LNCaP clone FGC (cell line): ENCODE measurements at regions not wholly inside any gene's neighbourhood (a gene's known extent, or its start where the extent isn't known, plus 50 kb on each side); places are given as distances from the start of the nearest gene placed in this dataset.
A peak's percentile ranks its signal among the peaks of the same experiment; 100 is the strongest.

Experiments used
- DNase-seq: peaks from one replicate; pipeline ENCODE4 v3.0.0-alpha.2; 2011; ENCODE audit warnings: low read depth
- H3K4me3 ChIP-seq: 2 replicates; pipeline ENCODE4 v1.5.1; 2011; ENCODE audit warnings: mild to moderate bottlenecking, low read depth, low read length, control low read depth
- TF ChIP-seq, protein P1 (sequence below): IDR thresholded peaks from 2 replicates; pipeline ENCODE4 v1.5.1; 2012; ENCODE audit warnings: mild to moderate bottlenecking; ENCODE audit not compliant: control insufficient read depth, insufficient read depth; ENCODE audit errors: extremely low read depth

DNA sequence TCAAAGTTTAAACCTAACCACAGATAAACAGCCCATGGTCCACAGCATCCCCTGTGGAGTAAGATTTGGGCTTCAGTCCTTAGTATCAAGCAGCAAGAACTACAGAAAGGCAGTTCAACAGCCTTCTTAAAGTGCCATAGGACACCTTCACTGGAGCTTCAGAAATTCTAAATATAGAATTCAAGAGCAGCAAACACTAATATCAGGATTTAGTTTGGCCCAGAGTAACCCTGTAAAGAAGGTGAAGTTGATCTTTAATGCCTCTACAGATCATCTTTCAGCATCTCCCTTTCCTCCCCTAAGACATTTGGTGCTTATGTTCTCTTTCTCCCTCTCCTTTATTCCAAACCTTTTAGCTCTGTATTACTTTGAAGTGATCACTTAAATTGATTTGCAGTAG lies 59.5 kb upstream of the ARHGAP5 start:
- H3K4me3 ChIP-seq = no peak overlapping the region
- DNase-seq = no peak
- TF ChIP-seq, protein P1, sequence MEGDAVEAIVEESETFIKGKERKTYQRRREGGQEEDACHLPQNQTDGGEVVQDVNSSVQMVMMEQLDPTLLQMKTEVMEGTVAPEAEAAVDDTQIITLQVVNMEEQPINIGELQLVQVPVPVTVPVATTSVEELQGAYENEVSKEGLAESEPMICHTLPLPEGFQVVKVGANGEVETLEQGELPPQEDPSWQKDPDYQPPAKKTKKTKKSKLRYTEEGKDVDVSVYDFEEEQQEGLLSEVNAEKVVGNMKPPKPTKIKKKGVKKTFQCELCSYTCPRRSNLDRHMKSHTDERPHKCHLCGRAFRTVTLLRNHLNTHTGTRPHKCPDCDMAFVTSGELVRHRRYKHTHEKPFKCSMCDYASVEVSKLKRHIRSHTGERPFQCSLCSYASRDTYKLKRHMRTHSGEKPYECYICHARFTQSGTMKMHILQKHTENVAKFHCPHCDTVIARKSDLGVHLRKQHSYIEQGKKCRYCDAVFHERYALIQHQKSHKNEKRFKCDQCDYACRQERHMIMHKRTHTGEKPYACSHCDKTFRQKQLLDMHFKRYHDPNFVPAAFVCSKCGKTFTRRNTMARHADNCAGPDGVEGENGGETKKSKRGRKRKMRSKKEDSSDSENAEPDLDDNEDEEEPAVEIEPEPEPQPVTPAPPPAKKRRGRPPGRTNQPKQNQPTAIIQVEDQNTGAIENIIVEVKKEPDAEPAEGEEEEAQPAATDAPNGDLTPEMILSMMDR = no peak

DNA sequence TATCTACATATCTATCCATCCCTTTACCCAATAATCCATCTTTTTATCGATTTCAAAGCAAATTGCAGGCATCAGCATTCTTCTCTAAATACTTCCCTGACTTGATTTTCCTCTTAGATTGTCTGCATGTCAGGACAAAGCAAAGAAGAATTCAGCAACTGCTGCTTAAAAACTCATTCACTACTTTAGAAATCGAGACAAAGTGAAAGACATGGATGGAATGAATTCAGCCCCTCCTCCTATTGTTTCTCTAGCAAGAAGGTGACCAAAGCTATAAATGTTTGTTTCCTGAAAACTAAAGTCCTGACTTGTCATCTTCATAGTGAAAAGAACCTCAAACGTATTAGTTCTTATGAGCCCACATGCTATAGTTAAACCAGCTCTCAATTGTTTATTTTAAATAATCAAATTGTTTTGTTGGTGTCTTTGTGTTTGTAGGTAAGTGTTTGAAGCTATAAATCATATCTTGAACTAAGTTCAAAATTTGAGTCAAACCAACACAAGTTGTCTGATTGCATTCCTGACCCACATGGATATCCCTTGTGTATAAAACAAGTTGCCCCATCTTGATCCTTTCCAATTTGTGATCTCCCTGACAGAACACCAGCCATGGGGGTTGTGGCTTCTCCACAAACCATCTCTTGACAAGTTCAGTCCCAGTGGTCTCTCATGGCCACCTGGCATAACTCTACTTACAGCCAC lies 58.6 kb upstream of the ARHGAP5 start:
- DNase-seq = no peak
- no peak overlapping the region for H3K4me3 ChIP-seq
- TF ChIP-seq, protein P1 = no peak

DNA sequence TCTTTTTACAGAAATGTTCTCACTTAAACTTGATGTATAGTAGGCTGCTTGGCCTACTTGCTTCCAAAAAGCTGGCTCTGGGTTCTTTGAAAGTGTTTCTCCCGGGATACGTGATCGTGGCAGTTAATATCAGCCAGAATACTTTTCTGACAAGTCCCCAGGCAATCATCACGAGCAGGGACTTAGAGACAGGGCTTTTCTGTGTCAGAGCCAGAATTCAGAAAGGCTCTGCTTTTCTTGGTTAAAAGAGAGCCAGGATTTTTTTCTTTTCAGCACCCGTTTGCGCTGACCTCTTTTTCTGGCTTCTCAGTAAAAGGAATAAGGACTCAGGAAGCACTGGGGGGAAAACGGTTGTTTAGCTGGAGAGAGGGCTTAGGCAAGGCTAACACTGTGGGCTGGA lies 57.8 kb upstream of the ARHGAP5 start:
- no peak overlapping the region for H3K4me3 ChIP-seq
- TF ChIP-seq, protein P1 = no peak
- no peak for DNase-seq

DNA sequence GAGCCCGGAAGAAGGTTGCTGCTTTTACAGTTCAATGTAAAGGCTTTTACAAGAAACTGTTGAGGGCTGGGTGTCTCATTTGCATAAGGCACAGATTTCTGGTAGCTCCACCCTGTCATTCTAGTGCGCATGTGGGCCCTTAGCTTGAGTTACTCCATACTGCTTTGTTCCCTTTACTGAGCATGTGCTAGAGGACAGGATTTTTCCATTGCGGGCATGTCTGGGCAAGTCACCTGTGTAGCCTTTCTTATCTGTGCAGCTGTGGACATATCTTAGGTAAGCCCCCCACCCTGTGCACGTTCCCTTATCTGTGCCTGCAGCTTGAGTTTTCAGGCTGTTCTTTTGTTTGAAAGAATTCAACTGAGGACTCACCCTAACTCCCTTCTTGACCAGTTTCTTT lies 56.2 kb upstream of the ARHGAP5 start:
- no peak for DNase-seq
- no peak overlapping the region for H3K4me3 ChIP-seq
- TF ChIP-seq, protein P1 = no peak

DNA sequence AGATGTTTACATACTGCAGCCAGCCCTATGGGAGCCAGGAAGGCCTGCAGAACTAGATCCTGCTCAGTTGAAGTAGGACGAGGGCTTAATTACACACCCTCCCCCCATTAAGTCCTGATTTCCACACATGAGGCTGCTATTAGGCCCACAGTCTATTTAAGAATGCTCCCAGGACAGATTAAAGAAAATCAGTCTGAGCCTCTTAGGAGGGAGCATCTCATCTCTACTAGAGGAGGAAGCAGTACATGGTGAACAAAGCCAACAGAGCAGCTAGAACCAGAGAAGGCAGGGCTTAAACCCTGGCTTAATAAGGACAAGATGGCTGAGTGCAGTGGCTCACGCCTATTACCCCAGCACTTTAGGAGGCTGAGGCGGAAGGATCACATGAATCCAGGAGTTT lies 55.8 kb upstream of the ARHGAP5 start:
- no peak overlapping the region for H3K4me3 ChIP-seq
- TF ChIP-seq, protein P1 = no peak
- DNase-seq = no peak

- TF ChIP-seq, protein P1 = no peak
- no peak for DNase-seq
- no peak overlapping the region for H3K4me3 ChIP-seq
Observed at GRCh38 chr14:32022525-32022924, 54.6 kb upstream of the ARHGAP5 start.

DNA sequence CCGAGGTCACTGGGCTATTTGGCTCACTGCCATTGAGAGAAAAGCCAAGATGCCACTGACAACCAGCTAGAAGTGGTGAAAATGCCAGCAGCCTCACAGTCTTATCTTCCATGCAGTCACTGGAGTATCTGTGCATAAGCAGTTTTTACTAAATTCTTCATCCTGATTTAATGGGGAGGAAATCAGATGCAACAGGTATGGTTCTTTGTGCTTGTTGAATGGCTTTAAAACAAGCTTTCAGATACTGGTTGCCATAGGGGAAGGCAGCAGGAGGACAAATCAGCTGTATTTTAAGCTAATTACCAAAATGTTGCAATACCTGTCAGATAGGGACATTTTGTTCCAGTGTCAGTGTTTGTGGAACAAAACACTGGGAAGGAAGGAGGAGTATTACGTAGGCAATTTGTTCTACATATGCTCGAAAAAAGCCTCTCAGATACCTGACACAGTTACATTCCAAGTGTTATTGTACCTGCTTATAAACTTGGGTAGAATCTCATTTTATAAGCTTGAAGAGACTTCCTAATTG lies 54.1 kb upstream of the ARHGAP5 start:
- no peak overlapping the region for H3K4me3 ChIP-seq
- peak; percentile 8 for DNase-seq
- TF ChIP-seq, protein P1 = no peak
